Activated CD4-positive, alpha-beta memory T cell treated with anti-CD3 and anti-CD28 coated beads, Interleukin-2, amount 10 ng/mL, durations not matched to agents 7 days and 5 days (primary cell): ENCODE measurements at regions not wholly inside any gene's neighbourhood (a gene's known extent, or its start where the extent isn't known, plus 50 kb on each side); places are given as distances from the start of the nearest gene placed in this dataset.
"Not testable (repeated sequence)": the region's sequence is repeated elsewhere in the genome, so short reads cannot be mapped to it uniquely, and the experiment has no call there.

Experiments
- CTCF ChIA-PET: fragments of 350-600 bp; sonication (Branson Sonifier 250); formaldehyde crosslinking; loops from one replicate; lab custom pipeline; 2021; ENCODE audit warnings: antibody characterized with exemption, inconsistent platforms; lab: Charles Lee
- POLR2A ChIA-PET: fragments of 350-600 bp; sonication (Branson Sonifier 250); formaldehyde crosslinking; loops from one replicate; lab custom pipeline; 2021; ENCODE audit warnings: antibody characterized with exemption; lab: Charles Lee
- DNase-seq: peaks from one replicate; pipeline ENCODE4 v3.0.0-alpha.2; 2020
- H3K27ac Mint-ChIP-seq: one replicate; pipeline ENCODE4 v1.8.0; 2021; ENCODE audit warnings: mild to moderate bottlenecking, mixed read lengths
- H3K27me3 Mint-ChIP-seq: one replicate; pipeline ENCODE4 v1.8.0; 2021; ENCODE audit warnings: mixed read lengths
- H3K36me3 Mint-ChIP-seq: one replicate; pipeline ENCODE4 v1.8.0; 2021; ENCODE audit warnings: low read depth, mixed read lengths
- H3K4me1 Mint-ChIP-seq: one replicate; pipeline ENCODE4 v1.8.0; 2021; ENCODE audit warnings: mixed read lengths
- H3K4me3 Mint-ChIP-seq: one replicate; pipeline ENCODE4 v1.8.0; 2021; ENCODE audit warnings: mild to moderate bottlenecking, mixed read lengths
- H3K9me3 Mint-ChIP-seq: one replicate; pipeline ENCODE4 v1.8.0; 2021; ENCODE audit warnings: mixed read lengths

GRCh38 chr5:106986006-106986405 lies 684.7 kb downstream of the EFNA5 start:
- no peak overlapping the region for H3K4me3 Mint-ChIP-seq
- peaks cover 3% of the 10 kb centered on the region for H3K9me3 Mint-ChIP-seq
- no peaks in the 10 kb centered on the region for H3K36me3 Mint-ChIP-seq
- no peak for DNase-seq
- ChIA-PET CTCF (no interaction called here), POLR2A (no interaction called here)
- H3K27ac Mint-ChIP-seq: no peak overlapping the region
- no peaks in the 10 kb centered on the region for H3K4me1 Mint-ChIP-seq
- H3K27me3 Mint-ChIP-seq: no peaks in the 10 kb centered on the region

- no peaks in the 10 kb centered on the region for H3K36me3 Mint-ChIP-seq
- H3K9me3 Mint-ChIP-seq: peaks cover 3% of the 10 kb centered on the region
- CTCF ChIA-PET: no interaction called here
- H3K27me3 Mint-ChIP-seq: no peaks in the 10 kb centered on the region
- no peak overlapping the region for H3K27ac Mint-ChIP-seq
- no peak for DNase-seq
- no peak overlapping the region for H3K4me3 Mint-ChIP-seq
- POLR2A ChIA-PET: no interaction called here
- no peaks in the 10 kb centered on the region for H3K4me1 Mint-ChIP-seq
Measured at GRCh38 chr5:106985174-106985573, 685.6 kb downstream of the EFNA5 start.

DNA sequence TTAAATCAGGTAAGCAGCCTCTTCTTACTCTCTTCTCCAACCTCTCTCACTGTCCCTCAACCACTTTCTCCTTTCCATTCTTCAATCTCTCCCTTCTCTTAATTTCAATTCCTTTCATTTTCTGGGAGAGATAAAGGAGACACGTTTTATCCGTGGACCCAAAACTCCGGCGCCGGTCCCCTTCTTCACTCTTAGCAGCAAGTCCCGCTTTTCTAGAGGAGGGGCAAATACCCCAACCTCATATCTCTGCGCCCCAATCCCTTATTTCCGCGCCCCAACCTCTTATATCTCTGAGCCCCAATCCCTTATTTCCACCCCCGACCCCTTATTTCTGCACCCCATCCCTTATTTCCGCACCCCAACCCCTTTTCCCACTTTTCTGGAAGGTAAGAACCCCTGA lies 691.6 kb downstream of the EFNA5 start:
- DNase-seq, H3K4me1 Mint-ChIP-seq, H3K27me3 Mint-ChIP-seq, H3K9me3 Mint-ChIP-seq, H3K4me3 Mint-ChIP-seq, H3K27ac Mint-ChIP-seq, POLR2A ChIA-PET, H3K36me3 Mint-ChIP-seq, CTCF ChIA-PET: not testable (repeated sequence)

DNA sequence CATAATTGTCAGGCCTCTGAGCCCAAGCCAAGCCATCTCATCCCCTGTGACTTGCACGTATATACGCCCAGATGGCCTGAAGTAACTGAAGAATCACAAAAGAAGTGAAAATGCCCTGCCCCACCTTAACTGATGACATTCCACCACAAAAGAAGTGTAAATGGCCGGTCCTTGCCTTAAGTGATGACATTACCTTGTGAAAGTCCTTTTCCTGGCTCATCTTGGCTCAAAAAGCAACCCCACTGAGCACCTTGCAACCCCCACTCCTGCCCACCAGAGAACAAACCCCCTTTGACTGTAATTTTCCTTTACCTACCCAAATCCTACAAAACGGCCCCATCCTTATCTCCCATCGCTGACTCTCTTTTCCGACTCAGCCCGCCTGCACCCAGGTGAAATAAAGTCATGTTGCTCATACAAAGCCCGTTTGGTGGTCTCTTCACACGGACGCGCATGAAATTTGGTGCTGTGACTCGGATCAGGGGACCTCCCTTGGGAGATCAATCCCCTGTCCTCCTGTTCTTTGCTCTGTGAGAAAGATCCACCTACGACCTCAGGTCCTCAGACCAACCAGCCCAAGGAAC lies 692.1 kb downstream of the EFNA5 start:
- H3K27me3 Mint-ChIP-seq, DNase-seq, CTCF ChIA-PET, H3K36me3 Mint-ChIP-seq, H3K4me3 Mint-ChIP-seq, H3K27ac Mint-ChIP-seq, POLR2A ChIA-PET, H3K4me1 Mint-ChIP-seq, H3K9me3 Mint-ChIP-seq: not testable (repeated sequence)

GRCh38 chr5:106976363-106976762 lies 694.4 kb downstream of the EFNA5 start:
- H3K4me1 Mint-ChIP-seq: no peaks in the 10 kb centered on the region
- no peaks in the 10 kb centered on the region for H3K27me3 Mint-ChIP-seq
- ChIA-PET POLR2A (no interaction called here), CTCF (no interaction called here)
- H3K27ac Mint-ChIP-seq: no peak overlapping the region
- no peaks in the 10 kb centered on the region for H3K36me3 Mint-ChIP-seq
- no peak for DNase-seq
- no peak overlapping the region for H3K4me3 Mint-ChIP-seq
- H3K9me3 Mint-ChIP-seq: no peaks in the 10 kb centered on the region

DNA sequence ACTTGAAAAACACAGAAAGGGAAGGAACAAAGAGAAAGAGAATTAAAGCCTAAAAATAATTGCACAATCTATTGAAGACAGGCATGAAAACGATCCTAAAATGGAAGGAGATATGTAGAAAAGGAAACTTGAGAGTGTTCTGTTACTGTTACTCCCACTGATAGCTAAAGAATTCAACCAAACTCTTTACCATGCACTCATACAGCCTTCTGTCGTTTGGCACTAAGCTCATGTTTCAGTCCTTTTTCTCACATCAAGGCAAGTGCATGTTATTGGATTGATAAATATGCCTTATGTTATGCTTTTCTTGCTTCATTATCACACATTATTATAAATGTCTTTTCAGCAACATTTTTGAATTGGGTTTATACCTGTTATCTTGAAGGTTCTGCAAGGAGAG lies 696.5 kb downstream of the EFNA5 start:
- no peaks in the 10 kb centered on the region for H3K36me3 Mint-ChIP-seq
- H3K4me1 Mint-ChIP-seq: no peaks in the 10 kb centered on the region
- no peaks in the 10 kb centered on the region for H3K27me3 Mint-ChIP-seq
- no peak overlapping the region for H3K4me3 Mint-ChIP-seq
- no peaks in the 10 kb centered on the region for H3K9me3 Mint-ChIP-seq
- ChIA-PET CTCF (no interaction called here), POLR2A (no interaction called here)
- DNase-seq: no peak
- H3K27ac Mint-ChIP-seq: no peak overlapping the region

DNA sequence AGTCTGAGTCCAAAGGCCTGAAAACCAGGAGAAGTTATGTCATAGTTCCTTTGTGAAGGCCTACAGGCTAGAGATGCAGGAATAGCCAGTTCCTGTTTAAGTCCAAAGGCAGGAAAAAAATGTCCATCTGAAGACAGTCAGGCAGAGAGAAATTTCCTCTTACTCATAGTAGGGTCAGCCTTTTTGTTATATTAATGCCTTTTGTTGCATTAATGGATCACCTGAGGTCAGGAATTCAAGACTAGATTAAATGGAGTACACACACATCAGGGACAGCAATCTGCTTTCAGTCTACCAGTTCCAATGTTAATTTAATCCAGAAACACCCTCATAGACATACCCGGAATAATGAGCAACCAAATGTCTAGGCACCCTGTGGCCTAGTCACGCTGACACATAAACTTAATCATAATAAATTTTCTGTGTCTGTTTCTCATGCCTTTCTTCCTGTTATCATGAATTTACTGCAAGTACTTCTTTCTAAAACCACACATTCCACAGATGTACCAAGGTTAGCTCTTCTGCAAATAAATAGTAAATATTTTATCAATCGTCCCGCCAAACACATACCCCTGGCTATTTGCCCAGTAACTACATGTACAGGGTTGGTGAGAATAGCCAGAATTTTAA lies 703.9 kb downstream of the EFNA5 start:
- H3K36me3 Mint-ChIP-seq: no peaks in the 10 kb centered on the region
- DNase-seq: no peak
- CTCF ChIA-PET: no interaction called here
- H3K27me3 Mint-ChIP-seq: no peaks in the 10 kb centered on the region
- H3K27ac Mint-ChIP-seq: no peak overlapping the region
- H3K4me1 Mint-ChIP-seq: no peaks in the 10 kb centered on the region
- POLR2A ChIA-PET: no interaction called here
- H3K4me3 Mint-ChIP-seq: no peak overlapping the region
- peaks cover 10% of the 10 kb centered on the region for H3K9me3 Mint-ChIP-seq

GRCh38 chr5:106964132-106964531 lies 706.6 kb downstream of the EFNA5 start:
- CTCF ChIA-PET: no interaction called here

DNA sequence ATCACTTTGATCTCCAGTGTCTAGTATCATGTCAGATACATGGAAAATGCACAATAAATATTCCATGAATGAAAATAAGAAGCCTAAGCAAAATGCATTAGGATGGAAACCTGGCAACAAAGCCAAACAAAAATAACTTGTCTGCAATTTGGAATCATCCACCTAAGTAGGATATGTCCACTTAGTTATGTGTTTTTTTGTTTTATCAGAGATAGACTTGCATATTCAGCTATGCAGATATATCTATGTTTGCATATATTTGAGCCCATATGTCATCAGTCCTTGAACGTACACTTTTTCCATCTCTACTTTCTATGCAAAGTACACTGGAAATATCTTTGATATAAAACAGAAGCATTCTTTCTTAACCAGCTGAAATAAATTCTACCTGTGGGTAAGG lies 707.1 kb downstream of the EFNA5 start:
- Mint-ChIP-seq H3K9me3 (peaks cover 10% of the 10 kb centered on the region), H3K27me3 (no peaks in the 10 kb centered on the region), H3K27ac (no peak overlapping the region), H3K36me3 (no peaks in the 10 kb centered on the region), H3K4me1 (no peaks in the 10 kb centered on the region), H3K4me3 (no peak overlapping the region)
- POLR2A ChIA-PET: no interaction called here
- no peak for DNase-seq
- CTCF ChIA-PET: no interaction called here

More at GRCh38 chr5:106964132-106964531, 706.6 kb downstream of the EFNA5 start:
- Mint-ChIP-seq H3K4me1 (no peaks in the 10 kb centered on the region), H3K36me3 (no peaks in the 10 kb centered on the region), H3K9me3 (peaks cover 10% of the 10 kb centered on the region), H3K4me3 (no peak overlapping the region), H3K27me3 (no peaks in the 10 kb centered on the region), H3K27ac (no peak overlapping the region)
- no peak for DNase-seq
- POLR2A ChIA-PET: no interaction called here

- Mint-ChIP-seq H3K9me3 (peaks cover 10% of the 10 kb centered on the region), H3K27me3 (no peaks in the 10 kb centered on the region), H3K27ac (no peak overlapping the region), H3K4me1 (no peaks in the 10 kb centered on the region), H3K4me3 (no peak overlapping the region), H3K36me3 (no peaks in the 10 kb centered on the region)
- ChIA-PET CTCF (no interaction called here), POLR2A (no interaction called here)
- no peak for DNase-seq
Measured at GRCh38 chr5:106962464-106963230, 708.1 kb downstream of the EFNA5 start.

- no peak overlapping the region for H3K4me3 Mint-ChIP-seq
- DNase-seq: no peak
- H3K27me3 Mint-ChIP-seq: no peaks in the 10 kb centered on the region
- POLR2A ChIA-PET: no interaction called here
- CTCF ChIA-PET: no interaction called here
- peaks cover 10% of the 10 kb centered on the region for H3K9me3 Mint-ChIP-seq
- no peak overlapping the region for H3K27ac Mint-ChIP-seq
- H3K36me3 Mint-ChIP-seq: no peaks in the 10 kb centered on the region
- H3K4me1 Mint-ChIP-seq: no peaks in the 10 kb centered on the region
Measured at GRCh38 chr5:106959387-106959786, 711.4 kb downstream of the EFNA5 start.

- CTCF ChIA-PET: no interaction called here
- POLR2A ChIA-PET: interaction anchor here (0.5 kb wide), 1 partner anchor 486 kb away, joined by 3 read pairs; no protein-coding TSS in a partner anchor
- H3K27me3 Mint-ChIP-seq: no peaks in the 10 kb centered on the region
- H3K27ac Mint-ChIP-seq: no peak overlapping the region
- H3K4me1 Mint-ChIP-seq: no peaks in the 10 kb centered on the region
- H3K4me3 Mint-ChIP-seq: no peak overlapping the region
- H3K9me3 Mint-ChIP-seq: peaks cover 4% of the 10 kb centered on the region
- H3K36me3 Mint-ChIP-seq: no peaks in the 10 kb centered on the region
- no peak for DNase-seq
Measured at GRCh38 chr5:106957336-106957735, 713.4 kb downstream of the EFNA5 start.

GRCh38 chr5:106956886-106957285 lies 713.9 kb downstream of the EFNA5 start:
- ChIA-PET POLR2A (no interaction called here), CTCF (no interaction called here)
- no peaks in the 10 kb centered on the region for H3K4me1 Mint-ChIP-seq
- no peaks in the 10 kb centered on the region for H3K36me3 Mint-ChIP-seq
- peaks cover under 1% of the 10 kb centered on the region for H3K9me3 Mint-ChIP-seq
- H3K27ac Mint-ChIP-seq: no peak overlapping the region
- no peaks in the 10 kb centered on the region for H3K27me3 Mint-ChIP-seq
- DNase-seq: no peak
- no peak overlapping the region for H3K4me3 Mint-ChIP-seq

DNA sequence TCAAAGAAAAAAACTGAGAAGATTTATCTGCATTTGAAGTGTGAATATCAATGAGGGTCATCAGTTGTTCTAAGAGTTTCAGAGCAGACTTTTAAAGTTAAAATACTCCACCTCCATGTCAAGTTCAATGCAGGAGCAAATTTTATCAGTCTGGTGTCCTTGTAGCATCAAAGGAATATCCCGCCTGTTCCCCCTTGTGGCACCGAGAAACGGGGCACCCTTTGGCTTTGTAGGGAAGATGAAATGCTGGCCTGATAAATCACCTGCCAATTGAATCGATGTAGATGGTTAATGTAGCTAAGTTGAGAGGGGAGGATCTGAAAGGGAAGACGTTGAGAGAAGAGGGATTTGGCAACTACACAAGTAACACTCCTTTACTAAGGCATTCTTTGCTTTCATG lies 714.5 kb downstream of the EFNA5 start:
- H3K4me1 Mint-ChIP-seq: no peaks in the 10 kb centered on the region
- H3K9me3 Mint-ChIP-seq: no peaks in the 10 kb centered on the region
- H3K36me3 Mint-ChIP-seq: no peaks in the 10 kb centered on the region
- no peaks in the 10 kb centered on the region for H3K27me3 Mint-ChIP-seq
- no peak for DNase-seq
- H3K27ac Mint-ChIP-seq: no peak overlapping the region
- no peak overlapping the region for H3K4me3 Mint-ChIP-seq
- ChIA-PET POLR2A (no interaction called here), CTCF (no interaction called here)
